Retinal pigment epithelial cell (primary cell): ENCODE measurements at regions not wholly inside any gene's neighbourhood (a gene's known extent, or its start where the extent isn't known, plus 50 kb on each side); places are given as distances from the start of the nearest gene placed in this dataset.
"Not testable (repeated sequence)": the region's sequence is repeated elsewhere in the genome, so short reads cannot be mapped to it uniquely, and the experiment has no call there.

Experiments
- DNase-seq: peaks from one replicate; pipeline ENCODE4 v3.0.0-alpha.2; 2010; ENCODE audit warnings: low read depth
- H3K4me3 ChIP-seq: 2 replicates; pipeline ENCODE4 v1.5.1; 2011; ENCODE audit warnings: mild to moderate bottlenecking, low read length, control low read depth, moderate library complexity
- CTCF ChIP-seq: conservative IDR thresholded peaks from 2 replicates; pipeline ENCODE4 v1.5.1; 2011; ENCODE audit warnings: low read depth, low read length, control low read depth, inconsistent platforms

- DNase-seq = no peak
- no peak for TF ChIP-seq CTCF
- no peak overlapping the region for H3K4me3 ChIP-seq
Observed at GRCh38 chr5:38789134-38789533, 56.7 kb upstream of the OSMR start.

GRCh38 chr5:38789777-38790176 is 56.0 kb upstream of the OSMR start:
- DNase-seq = no peak
- TF ChIP-seq CTCF = no peak
- no peak overlapping the region for H3K4me3 ChIP-seq

GRCh38 chr5:38790268-38790667 is 55.5 kb upstream of the OSMR start:
- DNase-seq = no peak
- H3K4me3 ChIP-seq = no peak overlapping the region
- no peak for TF ChIP-seq CTCF

- TF ChIP-seq CTCF = no peak
- H3K4me3 ChIP-seq = no peak overlapping the region
- DNase-seq = no peak
Observed at GRCh38 chr5:38790891-38791290, 54.9 kb upstream of the OSMR start.

GRCh38 chr5:38793099-38793498 is 52.7 kb upstream of the OSMR start:
- no peak overlapping the region for H3K4me3 ChIP-seq
- no peak for TF ChIP-seq CTCF
- DNase-seq = no peak

- not testable (repeated sequence) for DNase-seq
Observed at GRCh38 chr5:38794037-38794436, 51.8 kb upstream of the OSMR start.

GRCh38 chr5:38794986-38795385 is 50.8 kb upstream of the OSMR start:
- DNase-seq = no peak
- no peak overlapping the region for H3K4me3 ChIP-seq
- no peak for TF ChIP-seq CTCF

More at GRCh38 chr5:38794037-38794436, 51.8 kb upstream of the OSMR start:
- H3K4me3 ChIP-seq = not testable (repeated sequence)

- no peak for DNase-seq
- TF ChIP-seq CTCF = no peak
- H3K4me3 ChIP-seq = no peak overlapping the region
Observed at GRCh38 chr5:38795986-38796741, 49.6 kb upstream of the OSMR start.
